D721Med (cell line): ENCODE measurements at regions not wholly inside any gene's neighbourhood (a gene's known extent, or its start where the extent isn't known, plus 50 kb on each side); places are given as distances from the start of the nearest gene placed in this dataset.
A peak's percentile ranks its signal among the peaks of the same experiment; 100 is the strongest.

Experiments
- DNase-seq: peaks from one replicate; pipeline ENCODE4 v3.0.0; 2011; ENCODE audit warnings: low spot score; ENCODE audit not compliant: insufficient read length
- FAIRE-seq: peaks from 2 replicates; lab custom pipeline; 2011; peaks lifted over from hg19 to GRCh38; lab: Jason Lieb, UNC
- TF ChIP-seq, protein P1 (sequence below): IDR thresholded peaks from 2 replicates; pipeline ENCODE4 v1.5.1; 2012; ENCODE audit warnings: mild to moderate bottlenecking, control low read depth; ENCODE audit not compliant: insufficient read depth; ENCODE audit errors: missing control alignments

DNA sequence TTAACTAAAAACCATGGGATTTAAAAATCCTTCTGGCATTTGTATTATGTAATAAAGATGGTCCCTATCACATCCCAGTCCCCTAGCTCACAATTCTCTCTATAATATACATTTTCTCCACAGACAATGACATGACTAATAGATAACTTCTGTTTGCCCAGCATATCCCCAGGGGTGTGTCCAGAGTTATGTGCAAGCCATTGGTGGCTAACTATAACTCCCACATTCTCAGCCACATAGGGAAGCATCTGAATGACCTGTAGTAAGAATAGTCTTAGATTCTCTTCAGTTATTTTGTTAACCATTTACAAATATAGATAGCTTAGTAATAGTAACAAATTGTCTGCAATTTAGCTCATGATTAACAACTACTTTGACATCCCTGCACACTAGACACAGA lies 52.2 kb upstream of the RBSN start:
- FAIRE-seq (no peak), DNase-seq (no peak)
- TF ChIP-seq, protein P1, sequence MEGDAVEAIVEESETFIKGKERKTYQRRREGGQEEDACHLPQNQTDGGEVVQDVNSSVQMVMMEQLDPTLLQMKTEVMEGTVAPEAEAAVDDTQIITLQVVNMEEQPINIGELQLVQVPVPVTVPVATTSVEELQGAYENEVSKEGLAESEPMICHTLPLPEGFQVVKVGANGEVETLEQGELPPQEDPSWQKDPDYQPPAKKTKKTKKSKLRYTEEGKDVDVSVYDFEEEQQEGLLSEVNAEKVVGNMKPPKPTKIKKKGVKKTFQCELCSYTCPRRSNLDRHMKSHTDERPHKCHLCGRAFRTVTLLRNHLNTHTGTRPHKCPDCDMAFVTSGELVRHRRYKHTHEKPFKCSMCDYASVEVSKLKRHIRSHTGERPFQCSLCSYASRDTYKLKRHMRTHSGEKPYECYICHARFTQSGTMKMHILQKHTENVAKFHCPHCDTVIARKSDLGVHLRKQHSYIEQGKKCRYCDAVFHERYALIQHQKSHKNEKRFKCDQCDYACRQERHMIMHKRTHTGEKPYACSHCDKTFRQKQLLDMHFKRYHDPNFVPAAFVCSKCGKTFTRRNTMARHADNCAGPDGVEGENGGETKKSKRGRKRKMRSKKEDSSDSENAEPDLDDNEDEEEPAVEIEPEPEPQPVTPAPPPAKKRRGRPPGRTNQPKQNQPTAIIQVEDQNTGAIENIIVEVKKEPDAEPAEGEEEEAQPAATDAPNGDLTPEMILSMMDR = no peak

GRCh38 chr3:15152184-15152583 lies 53.2 kb upstream of the RBSN start:
- no peak for FAIRE-seq
- no peak for DNase-seq
- TF ChIP-seq, protein P1 = no peak

DNA sequence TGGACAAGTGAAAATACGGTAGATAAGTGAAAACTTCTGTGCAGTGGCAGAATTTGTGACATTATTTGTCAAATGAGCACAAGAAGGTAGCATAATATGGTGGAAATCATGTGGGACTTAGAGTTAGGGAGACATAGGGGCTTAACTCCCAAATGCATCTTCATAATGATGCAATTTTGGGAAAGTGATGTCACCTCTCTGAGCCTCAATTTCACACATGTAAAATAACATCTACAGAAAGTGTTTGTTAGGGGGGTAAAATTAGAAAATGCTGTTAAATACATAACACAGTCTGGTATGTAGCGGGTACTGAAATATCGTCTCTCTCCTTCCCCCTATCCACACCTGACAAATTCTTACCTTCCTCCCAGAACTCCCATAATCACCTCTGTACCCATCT lies 52.9 kb upstream of the CAPN7 start:
- FAIRE-seq (no peak), DNase-seq (no peak)
- TF ChIP-seq, protein P1 = no peak

DNA sequence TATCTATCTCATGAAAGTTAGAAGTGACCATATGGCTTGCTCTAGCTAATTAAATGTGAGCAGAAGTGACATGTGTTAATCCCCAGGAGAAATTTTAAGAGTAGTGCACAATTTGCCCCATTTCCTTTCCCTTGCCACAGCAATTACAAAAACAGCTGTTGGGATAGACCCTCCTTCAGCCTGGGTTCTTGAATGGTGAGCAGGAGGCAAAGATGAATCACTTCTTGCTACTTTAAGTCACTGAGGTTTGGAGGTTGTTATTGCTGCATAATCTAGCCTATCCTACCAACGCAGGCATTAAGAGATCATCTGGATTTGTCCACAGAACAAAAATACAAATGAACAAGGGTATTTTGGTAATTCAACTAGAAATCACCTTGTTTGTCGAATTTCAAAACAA lies 51.7 kb upstream of the CAPN7 start:
- FAIRE-seq (peak; percentile 41), DNase-seq (no peak)
- TF ChIP-seq, protein P1 = no peak

DNA sequence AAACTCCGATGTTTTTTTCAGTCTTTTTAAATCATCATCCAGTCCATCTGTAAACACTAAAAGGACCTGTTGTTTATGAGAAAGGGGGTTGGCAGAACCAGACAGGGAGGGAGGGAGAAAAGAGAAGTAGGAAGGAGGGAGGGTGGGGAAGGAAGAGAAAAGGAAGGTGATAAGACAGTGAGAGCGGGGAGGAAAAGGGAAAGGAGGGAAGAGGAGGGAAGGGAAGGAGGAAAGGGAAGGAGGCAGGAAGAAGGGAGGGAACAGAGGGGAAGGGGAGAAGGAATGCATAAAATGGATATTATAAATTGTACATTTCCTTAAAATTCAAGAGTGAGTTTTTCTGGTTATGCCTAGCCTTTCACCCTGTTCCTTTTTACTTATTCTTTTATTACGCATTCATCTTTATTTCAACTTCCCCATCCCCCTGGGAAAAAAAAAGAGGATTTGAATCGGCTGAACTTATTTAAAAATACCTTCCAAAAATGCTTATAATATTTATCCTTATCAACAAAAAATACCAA lies 50.1 kb upstream of the CAPN7 start:
- FAIRE-seq = no peak
- DNase-seq = no peak
- TF ChIP-seq, protein P1 = no peak
